Right lobe of liver (tissue), 6 donors: ENCODE measurements at regions not wholly inside any gene's neighbourhood (a gene's known extent, or its start where the extent isn't known, plus 50 kb on each side); places are given as distances from the start of the nearest gene placed in this dataset.

ENCODE experiments used
- ATAC-seq, 4 donors: fragments of 200-7000 bp; cut with Tn5 transposase; one replicate each; pipeline ENCODE4 v1.9.1; 2020; ENCODE audit warnings: mild to moderate bottlenecking in 4 of 4, moderate library complexity in 4 of 4
- DNase-seq, 3 donors: peaks; one replicate each; pipeline ENCODE4 v3.0.0-alpha.2; 2020
- H3K27ac ChIP-seq, 3 donors: fragments of 200-600 bp; one replicate each; pipeline ENCODE4 v1.8.0; 2022
- H3K27me3 ChIP-seq, 2 donors: fragments of 200-600 bp; one replicate each; pipeline ENCODE4 v1.8.0; 2022
- H3K36me3 ChIP-seq, 4 donors: fragments of 200-600 bp; sonication (generic) in 1 of 4; one replicate each; pipeline versions ENCODE4 v1.5.1 to v1.8.0; 2017 to 2022; ENCODE audit warnings: control low read depth in 1 of 4
- H3K4me1 ChIP-seq, 4 donors: fragments of 200-600 bp; sonication (generic) in 1 of 4; one replicate each; pipeline versions ENCODE4 v1.5.1 to v1.8.0; 2017 to 2022; ENCODE audit warnings: control low read depth in 1 of 4
- H3K4me3 ChIP-seq, 3 donors: fragments of 200-600 bp; one replicate each; pipeline ENCODE4 v1.8.0; 2022
- H3K9me3 ChIP-seq, 4 donors: fragments of 200-600 bp; sonication (generic) in 1 of 4; one replicate each; pipeline versions ENCODE4 v1.5.1 to v1.8.0; 2017 to 2022; ENCODE audit warnings: control low read depth in 1 of 4
- CTCF ChIP-seq, 4 donors: fragments of 200-600 bp in 3 of 4; fragments of 450-650 bp in 1 of 4; IDR thresholded peaks; one replicate each; pipeline versions ENCODE4 v1.5.1 to v1.8.0; 2016 to 2022; ENCODE audit warnings: antibody characterized with exemption in 4 of 4, mild to moderate bottlenecking in 2 of 4
- POLR2A ChIP-seq: fragments of 450-650 bp; IDR thresholded peaks from one replicate; pipeline ENCODE4 v1.6.1; 2017; ENCODE audit warnings: antibody characterized with exemption, mild to moderate bottlenecking
- WGBS: methylation state at CpG from one replicate; pipeline ENCODE4 v1.1.6; 2018; ENCODE audit warnings: low coverage, low lambda C conversion rate; ENCODE audit not compliant: insufficient coverage; ENCODE audit errors: missing lambda C conversion rate; 5-methylcytosine and 5-hydroxymethylcytosine counted together
- intact Hi-C, 2 donors: fragments of 100-400 bp; cut with DNase I; formaldehyde crosslinking; loops; one replicate each; pipeline versions ENCODE4 v1.11.2 to v1.14.1; 2022
- donor health status: DM: no; HTN: yes; CAD: no.
- donor health status: DM: no; HTN: no; CAD: no.
- donor health status: DM: no; HTN: no; CAD: no.
- donor health status: DM: no; HTN: yes; CAD: no.
- donor health status: DM: no; HTN: yes; CAD: no.

- ATAC-seq: no peak
- 46% methylated on average over 6 of the region's 9 CpGs for WGBS
- no peak overlapping the region for H3K4me3 ChIP-seq
- no peak for TF ChIP-seq POLR2A
- DNase-seq: no peak
- intact Hi-C loops: no loop called here
- no peaks in the 10 kb centered on the region for H3K9me3 ChIP-seq
- no peak overlapping the region for H3K27ac ChIP-seq
- no peaks in the 10 kb centered on the region for H3K36me3 ChIP-seq
- no peaks in the 10 kb centered on the region for H3K4me1 ChIP-seq
- H3K27me3 ChIP-seq: no peaks in the 10 kb centered on the region
Observed at GRCh38 chr3:43786526-43787305, 96.0 kb downstream of the ABHD5 start.

- Histone ChIP-seq H3K4me3 (no peak overlapping the region), H3K27me3 (no peaks in the 10 kb centered on the region), H3K4me1 (no peaks in the 10 kb centered on the region), H3K27ac (no peak overlapping the region), H3K36me3 (no peaks in the 10 kb centered on the region), H3K9me3 (no peaks in the 10 kb centered on the region)
- DNase-seq (no peak), ATAC-seq (no peak)
- TF ChIP-seq POLR2A (no peak), CTCF (IDR thresholded peaks at IDR 0.05) (no peak)
- no CpG with 5 or more reads among the region's 3 CpGs for WGBS
- intact Hi-C loops: no loop called here
Observed at GRCh38 chr3:43787330-43787729, 96.6 kb downstream of the ABHD5 start.

GRCh38 chr3:43789028-43789427 is 98.3 kb downstream of the ABHD5 start:
- H3K27ac ChIP-seq: no peak overlapping the region
- no peak for ATAC-seq
- DNase-seq: no peak
- H3K36me3 ChIP-seq: no peaks in the 10 kb centered on the region
- H3K9me3 ChIP-seq: no peaks in the 10 kb centered on the region
- H3K4me3 ChIP-seq: no peak overlapping the region
- H3K27me3 ChIP-seq: no peaks in the 10 kb centered on the region
- TF ChIP-seq CTCF (IDR thresholded peaks at IDR 0.05): no peak
- TF ChIP-seq POLR2A: no peak
- H3K4me1 ChIP-seq: no peaks in the 10 kb centered on the region
- intact Hi-C loops: no loop called here
- WGBS: 70% methylated on average over 1 of the region's 1 CpG

GRCh38 chr3:43790060-43790459 is 99.3 kb downstream of the ABHD5 start:
- no peak for TF ChIP-seq CTCF (IDR thresholded peaks at IDR 0.05)
- no peak for TF ChIP-seq POLR2A
- DNase-seq (no peak), ATAC-seq (no peak)
- Histone ChIP-seq H3K27me3 (no peaks in the 10 kb centered on the region), H3K4me3 (no peak overlapping the region), H3K36me3 (no peaks in the 10 kb centered on the region), H3K27ac (no peak overlapping the region), H3K4me1 (no peaks in the 10 kb centered on the region), H3K9me3 (no peaks in the 10 kb centered on the region)
- intact Hi-C loops: no loop called here
- 33% methylated on average over 1 of the region's 5 CpGs for WGBS

- no peak for DNase-seq
- Histone ChIP-seq H3K9me3 (no peaks in the 10 kb centered on the region), H3K36me3 (no peaks in the 10 kb centered on the region), H3K27me3 (no peaks in the 10 kb centered on the region), H3K27ac (no peak overlapping the region), H3K4me3 (no peak overlapping the region), H3K4me1 (no peaks in the 10 kb centered on the region)
- 46% methylated on average over 6 of the region's 6 CpGs for WGBS
- ATAC-seq: no peak
- intact Hi-C loops: no loop called here
- no peak for TF ChIP-seq POLR2A
Observed at GRCh38 chr3:43790476-43790875, 99.7 kb downstream of the ABHD5 start.
